T1000 (cell line): ENCODE measurements at regions not wholly inside any gene's neighbourhood (a gene's known extent, or its start where the extent isn't known, plus 50 kb on each side); places are given as distances from the start of the nearest gene placed in this dataset.
"Not testable (repeated sequence)": the region's sequence is repeated elsewhere in the genome, so short reads cannot be mapped to it uniquely, and the experiment has no call there.

Source experiments
- DNase-seq: peaks from one replicate; lab custom pipeline; 2025; ENCODE audit warnings: mixed read lengths; lab: John Stamatoyannopoulos, UW

GRCh38 chr10:21463436-21463835 is 62.0 kb downstream of the SKIDA1 start:
- DNase-seq: no peak

GRCh38 chr10:21458126-21458871 is 67.2 kb downstream of the SKIDA1 start:
- DNase-seq: no peak

- no peak for DNase-seq
These were observed 69.3 kb downstream of the SKIDA1 start for GRCh38 chr10:21456160-21456559.

GRCh38 chr10:21452203-21452602 is 73.3 kb downstream of the SKIDA1 start:
- DNase-seq: no peak

GRCh38 chr10:21449288-21449966 is 76.1 kb downstream of the SKIDA1 start:
- no peak for DNase-seq

GRCh38 chr10:21445163-21445562 is 80.3 kb downstream of the SKIDA1 start:
- DNase-seq: no peak

- DNase-seq: no peak
These were observed 83.9 kb downstream of the SKIDA1 start for GRCh38 chr10:21441625-21442024.

GRCh38 chr10:21438914-21439313 is 86.6 kb downstream of the SKIDA1 start:
- DNase-seq: not testable (repeated sequence)

GRCh38 chr10:21437770-21438382 is 87.6 kb downstream of the SKIDA1 start:
- no peak for DNase-seq

- no peak for DNase-seq
These were observed 93.2 kb downstream of the SKIDA1 start for GRCh38 chr10:21432266-21432665.

- no peak for DNase-seq
These were observed 93.7 kb downstream of the SKIDA1 start for GRCh38 chr10:21431799-21432198.

GRCh38 chr10:21427804-21428481 is 97.5 kb downstream of the SKIDA1 start:
- DNase-seq: no peak

- DNase-seq: no peak
These were observed 101.0 kb downstream of the SKIDA1 start for GRCh38 chr10:21424459-21424861.

- DNase-seq: no peak
These were observed 101.6 kb downstream of the SKIDA1 start for GRCh38 chr10:21423850-21424249.

GRCh38 chr10:21423338-21423737 is 102.1 kb downstream of the SKIDA1 start:
- no peak for DNase-seq

GRCh38 chr10:21421794-21422193 is 103.7 kb downstream of the SKIDA1 start:
- DNase-seq: no peak

GRCh38 chr10:21421016-21421415 is 104.5 kb downstream of the SKIDA1 start:
- DNase-seq: no peak

- not testable (repeated sequence) for DNase-seq
These were observed 106.4 kb downstream of the SKIDA1 start for GRCh38 chr10:21418981-21419576.

- DNase-seq: no peak
These were observed 108.2 kb downstream of the SKIDA1 start for GRCh38 chr10:21417172-21417712.

- DNase-seq: no peak
These were observed 111.8 kb downstream of the SKIDA1 start for GRCh38 chr10:21413680-21414079.

- DNase-seq: no peak
These were observed 112.2 kb downstream of the SKIDA1 start for GRCh38 chr10:21413268-21413667.
